Transverse colon (tissue), 4 donors: ENCODE measurements at regions not wholly inside any gene's neighbourhood (a gene's known extent, or its start where the extent isn't known, plus 50 kb on each side); places are given as distances from the start of the nearest gene placed in this dataset.
"Not testable (repeated sequence)": the region's sequence is repeated elsewhere in the genome, so short reads cannot be mapped to it uniquely, and the experiment has no call there.

ENCODE experiments used
- EP300 ChIP-seq: sonication (generic); formaldehyde crosslinking; IDR thresholded peaks from one replicate; pipeline ENCODE4 v1.6.1; 2017; ENCODE audit warnings: antibody characterized with exemption, low read depth
- POLR2A ChIP-seq: fragments of 450-650 bp; IDR thresholded peaks from one replicate; pipeline ENCODE4 v1.6.1; 2016; ENCODE audit warnings: antibody characterized with exemption, mild to moderate bottlenecking, moderate library complexity
- POLR2AphosphoS5 ChIP-seq, 3 donors: sonication (generic); formaldehyde crosslinking; IDR thresholded peaks; one replicate each; pipeline ENCODE4 v1.6.1; 2016; ENCODE audit warnings: antibody characterized with exemption in 3 of 3
- TF ChIP-seq, protein P1 (sequence below), 5 experiments: fragments of 200-600 bp in 3 of 5; fragments of 450-650 bp in 2 of 5; sonication (generic) in 3 of 5; IDR thresholded peaks; 1 replicate in 2 of 5; 2 replicates in 3 of 5; pipeline ENCODE4 v1.5.1; 2016 to 2017; ENCODE audit warnings: antibody characterized with exemption in 5 of 5, inconsistent platforms in 3 of 5, mild to moderate bottlenecking in 2 of 5, moderate library complexity in 1 of 5

DNA sequence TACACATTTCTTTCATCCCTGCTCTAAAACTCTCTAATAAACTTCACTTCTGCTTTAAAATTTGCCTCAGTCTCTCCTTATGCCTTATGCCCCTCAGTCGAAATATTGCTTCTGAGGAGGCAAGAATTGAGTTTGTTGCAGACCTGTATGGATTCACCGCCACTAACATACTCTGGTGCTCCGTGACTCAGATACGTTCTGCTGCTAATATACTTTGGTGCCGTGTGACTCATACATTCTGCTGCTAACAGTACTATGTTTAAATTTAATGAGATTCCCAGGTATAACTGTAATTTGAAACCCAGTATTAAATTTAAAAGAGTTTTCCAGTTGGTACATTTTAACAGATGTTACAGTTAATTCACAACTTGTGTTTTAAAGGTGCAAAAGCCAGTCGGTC, 82.0 kb upstream of the TGIF2LX start:
- TF ChIP-seq, protein P1, sequence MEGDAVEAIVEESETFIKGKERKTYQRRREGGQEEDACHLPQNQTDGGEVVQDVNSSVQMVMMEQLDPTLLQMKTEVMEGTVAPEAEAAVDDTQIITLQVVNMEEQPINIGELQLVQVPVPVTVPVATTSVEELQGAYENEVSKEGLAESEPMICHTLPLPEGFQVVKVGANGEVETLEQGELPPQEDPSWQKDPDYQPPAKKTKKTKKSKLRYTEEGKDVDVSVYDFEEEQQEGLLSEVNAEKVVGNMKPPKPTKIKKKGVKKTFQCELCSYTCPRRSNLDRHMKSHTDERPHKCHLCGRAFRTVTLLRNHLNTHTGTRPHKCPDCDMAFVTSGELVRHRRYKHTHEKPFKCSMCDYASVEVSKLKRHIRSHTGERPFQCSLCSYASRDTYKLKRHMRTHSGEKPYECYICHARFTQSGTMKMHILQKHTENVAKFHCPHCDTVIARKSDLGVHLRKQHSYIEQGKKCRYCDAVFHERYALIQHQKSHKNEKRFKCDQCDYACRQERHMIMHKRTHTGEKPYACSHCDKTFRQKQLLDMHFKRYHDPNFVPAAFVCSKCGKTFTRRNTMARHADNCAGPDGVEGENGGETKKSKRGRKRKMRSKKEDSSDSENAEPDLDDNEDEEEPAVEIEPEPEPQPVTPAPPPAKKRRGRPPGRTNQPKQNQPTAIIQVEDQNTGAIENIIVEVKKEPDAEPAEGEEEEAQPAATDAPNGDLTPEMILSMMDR (IDR thresholded peaks at IDR 0.05): not testable (repeated sequence)
- TF ChIP-seq POLR2A; POLR2AphosphoS5 (IDR thresholded peaks at IDR 0.05); EP300: not testable (repeated sequence)
